HG03139 (cell line): ENCODE measurements at regions not wholly inside any gene's neighbourhood (a gene's known extent, or its start where the extent isn't known, plus 50 kb on each side); places are given as distances from the start of the nearest gene placed in this dataset.
"Not testable (repeated sequence)": the region's sequence is repeated elsewhere in the genome, so short reads cannot be mapped to it uniquely, and the experiment has no call there.

ENCODE experiments used
- ATAC-seq: cut with Tn5 transposase; IDR thresholded peaks from one replicate; pipeline ENCODE4 v1.9.1; 2021; ENCODE audit not compliant: unreplicated experiment

DNA sequence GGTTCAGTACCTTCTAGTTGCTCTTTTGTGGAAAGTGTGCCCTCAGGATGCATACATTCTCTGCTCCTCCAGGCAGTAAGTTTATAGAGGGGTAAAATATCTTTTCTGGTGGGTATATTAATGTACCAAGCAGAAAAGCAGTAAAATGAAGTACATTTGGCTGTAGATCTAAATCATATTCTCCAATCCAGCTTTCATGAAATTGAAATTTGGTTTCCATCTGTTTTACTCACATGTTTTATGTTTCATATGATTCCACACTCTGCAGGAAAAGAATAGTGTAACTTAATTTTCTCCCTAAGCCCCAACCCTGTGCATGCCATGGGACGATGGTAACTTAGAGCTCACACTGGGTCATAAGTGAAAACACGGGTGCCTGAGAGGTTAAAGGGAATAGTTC, 172.3 kb downstream of the AKAIN1 start:
- no peak for ATAC-seq

DNA sequence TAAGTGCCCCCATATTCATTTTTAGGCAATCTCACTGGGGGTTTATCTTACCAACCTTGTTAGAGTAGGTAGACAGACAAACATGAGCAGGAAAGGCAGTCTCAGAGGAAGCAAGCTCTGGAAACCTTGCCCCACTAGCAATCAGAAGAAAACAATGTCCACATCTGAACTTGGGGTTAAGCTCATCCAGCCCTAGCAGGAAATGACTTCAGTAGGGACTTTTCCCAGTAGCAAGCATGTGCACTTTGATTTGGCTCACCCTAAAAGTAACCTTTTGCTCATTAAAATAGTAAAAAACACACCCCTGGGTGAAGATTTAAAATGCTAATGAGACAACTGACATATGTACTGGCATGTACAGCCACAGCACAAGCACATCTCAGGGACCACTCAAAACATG, 175.5 kb downstream of the AKAIN1 start:
- ATAC-seq: no peak

DNA sequence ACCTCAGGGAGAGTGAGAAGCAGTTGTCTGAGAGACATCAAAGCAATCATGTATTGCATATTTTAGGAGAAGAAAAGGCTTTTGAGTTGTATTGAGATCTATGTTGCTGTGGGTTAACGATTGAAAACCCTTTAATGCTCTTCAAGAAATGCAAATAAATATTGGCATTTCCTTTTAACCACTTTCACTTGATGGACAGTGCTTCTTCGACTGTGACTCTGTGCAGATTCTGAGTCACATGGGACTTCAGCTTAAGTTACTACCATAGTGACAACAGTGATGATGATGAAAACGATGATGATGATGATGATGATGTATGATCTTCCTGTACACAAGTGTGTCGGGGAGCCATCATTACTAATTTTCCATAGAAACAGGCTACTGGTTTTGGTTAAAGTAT, 181.8 kb downstream of the AKAIN1 start:
- no peak for ATAC-seq

DNA sequence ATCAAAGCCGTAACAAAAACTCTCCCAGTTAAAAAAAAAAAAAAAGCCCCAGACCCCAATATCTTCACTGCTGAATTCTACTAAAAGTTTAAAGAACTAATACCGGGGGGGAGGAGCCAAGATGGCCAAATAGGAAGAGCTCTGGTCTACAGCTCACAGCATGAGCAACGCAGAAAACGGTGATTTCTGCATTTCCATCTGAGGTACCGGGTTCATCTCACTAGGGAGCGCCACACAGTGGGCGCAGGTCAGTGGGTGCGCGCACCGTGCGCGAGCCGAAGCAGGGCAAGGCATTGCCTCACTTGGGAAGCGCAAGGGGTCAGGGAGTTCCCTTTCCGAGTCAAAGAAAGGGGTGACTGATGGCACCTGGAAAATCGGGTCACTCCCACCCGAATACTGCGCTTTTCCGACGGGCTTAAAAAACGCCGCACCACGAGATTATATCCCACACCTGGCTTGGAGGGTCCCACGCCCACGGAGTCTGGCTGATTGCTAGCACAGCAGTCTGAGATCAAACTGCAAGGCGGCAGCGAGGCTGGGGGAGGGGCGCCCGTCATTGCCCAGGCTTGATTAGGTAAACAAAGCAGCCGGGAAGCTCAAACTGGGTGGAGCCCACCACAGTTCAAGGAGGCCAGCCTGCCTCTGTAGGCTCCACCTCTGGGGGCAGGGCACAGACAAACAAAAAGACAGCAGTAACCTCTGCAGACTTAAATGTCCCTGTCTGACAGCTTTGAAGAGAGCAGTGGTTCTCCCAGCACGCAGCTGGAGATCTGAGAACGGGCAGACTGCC, 192.8 kb downstream of the AKAIN1 start:
- not testable (repeated sequence) for ATAC-seq

DNA sequence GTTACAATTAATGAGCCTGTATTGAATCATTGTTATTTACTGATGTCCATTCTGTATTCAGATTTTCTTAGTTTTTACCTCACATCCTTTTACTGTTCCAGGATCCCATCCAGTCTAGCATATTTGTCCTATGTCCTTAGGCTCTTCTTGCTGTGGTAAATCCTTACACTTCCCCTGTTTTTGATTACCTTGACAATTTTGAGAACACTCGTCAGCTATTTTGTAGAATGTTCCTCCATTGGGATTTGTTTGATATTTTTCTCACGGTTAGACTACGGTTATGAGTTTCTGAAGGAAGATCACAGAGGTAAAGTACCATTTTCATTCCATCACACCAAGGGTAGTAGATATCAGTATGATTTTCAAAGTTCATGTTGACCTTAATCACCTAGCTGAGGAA, 202.3 kb downstream of the AKAIN1 start:
- ATAC-seq: no peak

DNA sequence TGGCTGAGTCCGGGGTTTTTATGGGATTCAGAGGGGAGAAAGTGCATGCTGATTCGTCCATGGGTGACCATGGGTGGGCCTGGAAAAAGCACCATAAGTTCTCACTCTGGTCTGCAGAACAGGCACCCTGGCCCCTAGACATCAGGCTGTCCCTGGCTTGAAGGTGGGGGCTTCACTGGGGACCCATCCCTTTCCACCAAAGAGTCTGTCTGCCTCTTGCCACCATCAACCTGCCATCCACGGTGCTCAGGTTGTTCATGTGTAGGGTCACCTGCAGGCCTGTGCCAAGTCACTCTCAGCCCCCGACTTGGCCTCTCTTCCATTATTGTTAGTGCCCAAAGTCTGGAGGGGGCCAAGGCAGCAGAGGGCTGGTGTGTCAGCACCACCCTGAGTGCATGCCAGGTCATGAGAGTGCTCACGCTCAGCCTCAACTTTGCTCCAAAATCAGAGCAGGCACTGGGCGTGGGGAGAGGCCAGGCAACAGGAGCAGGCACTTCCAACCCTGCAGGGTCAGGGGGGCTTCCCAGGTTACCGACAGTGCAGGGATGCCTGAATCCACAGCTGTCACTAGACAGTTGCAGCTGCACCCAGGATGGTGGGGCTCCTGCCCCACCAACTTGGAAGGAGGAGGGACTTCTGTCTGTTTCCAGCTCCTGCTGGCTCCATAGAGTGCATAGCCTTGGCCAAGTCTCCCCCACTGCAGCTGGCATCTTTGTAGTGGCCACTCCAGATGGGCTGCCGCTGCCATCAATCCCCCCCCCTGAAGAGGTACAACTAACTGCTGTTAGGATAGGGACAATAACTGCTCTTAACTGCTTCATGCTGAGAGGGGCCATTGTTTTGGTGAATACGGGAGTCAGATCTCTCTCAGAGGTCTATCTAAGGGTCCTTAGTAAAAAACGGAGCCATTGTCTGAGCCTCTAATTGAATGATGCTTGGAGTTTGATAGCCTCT, 209.3 kb downstream of the AKAIN1 start:
- no peak for ATAC-seq

DNA sequence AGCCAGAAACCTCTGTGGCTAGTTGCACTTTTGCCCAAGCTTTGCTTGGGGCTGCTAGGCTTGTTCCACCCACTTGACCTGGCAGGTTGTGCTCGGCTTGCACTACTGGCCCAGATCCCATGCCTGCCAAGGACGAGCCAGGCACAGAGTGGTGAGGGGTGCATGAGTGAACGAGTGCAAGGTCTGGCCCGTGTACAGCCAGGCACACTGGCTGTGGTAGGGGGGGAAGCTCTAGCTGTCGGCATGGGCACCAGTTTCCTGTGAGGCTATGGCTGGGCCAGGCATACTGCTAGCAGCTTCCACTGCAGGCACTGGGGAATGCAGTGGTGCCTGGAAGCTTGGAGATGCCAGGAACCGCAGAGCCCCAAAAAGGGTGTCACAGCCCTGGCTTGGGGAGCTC, 210.4 kb downstream of the AKAIN1 start:
- no peak for ATAC-seq

DNA sequence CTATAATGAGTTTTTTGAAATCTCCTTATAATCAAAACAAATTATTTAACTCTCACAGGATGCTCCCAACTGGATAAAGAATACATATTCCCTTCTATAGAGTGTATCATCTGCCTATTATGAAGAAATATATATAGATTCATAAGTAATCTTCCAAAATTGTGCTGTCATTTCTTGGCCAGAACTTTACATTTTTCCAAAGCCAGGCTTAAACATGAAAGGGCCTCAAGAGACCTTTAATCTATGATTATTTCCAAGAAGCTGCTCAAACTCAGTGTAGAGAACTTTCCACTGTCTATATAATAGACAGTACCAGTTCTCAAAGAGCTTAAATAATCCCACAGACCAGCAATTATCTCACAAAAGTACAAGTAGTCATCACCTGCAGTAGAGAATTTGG, 211.0 kb downstream of the AKAIN1 start:
- no peak for ATAC-seq

DNA sequence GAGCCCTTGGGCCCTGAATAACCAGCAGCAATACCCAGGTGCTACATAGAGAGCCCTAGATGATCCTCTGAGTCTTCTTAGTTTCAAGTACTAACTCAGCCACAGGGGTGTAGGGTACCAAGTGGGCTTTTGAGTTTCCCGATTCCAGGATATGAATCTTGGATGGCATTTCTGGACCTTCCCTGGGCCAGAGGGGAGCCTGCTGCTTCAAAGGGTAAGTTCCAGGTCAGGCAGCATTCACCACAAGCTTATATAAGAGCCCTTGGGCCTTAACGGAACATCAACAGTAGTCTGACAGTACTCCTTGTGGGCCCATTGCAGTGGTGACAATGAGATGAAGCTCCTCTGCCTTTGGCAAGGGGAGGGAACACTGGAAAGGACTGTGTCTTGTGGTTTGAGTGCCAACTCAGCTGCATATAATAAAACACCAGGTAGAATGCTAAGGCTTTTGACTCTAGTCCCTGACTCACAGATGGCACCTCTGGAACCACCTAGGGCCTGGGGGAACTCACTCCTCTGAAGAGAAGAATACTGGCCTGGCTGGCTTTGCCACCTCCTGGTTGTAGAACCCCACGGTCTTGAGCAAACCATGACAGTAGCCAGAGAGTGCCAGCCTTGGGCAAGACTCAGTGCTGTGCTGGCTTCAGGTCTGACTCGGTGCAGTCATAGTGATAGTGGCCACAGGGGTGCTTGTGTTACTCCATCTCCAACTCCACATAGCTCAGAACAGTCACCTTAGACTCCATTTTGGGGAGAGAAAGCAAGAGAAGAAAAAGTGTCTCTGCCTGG, 235.7 kb downstream of the AKAIN1 start:
- no peak for ATAC-seq

DNA sequence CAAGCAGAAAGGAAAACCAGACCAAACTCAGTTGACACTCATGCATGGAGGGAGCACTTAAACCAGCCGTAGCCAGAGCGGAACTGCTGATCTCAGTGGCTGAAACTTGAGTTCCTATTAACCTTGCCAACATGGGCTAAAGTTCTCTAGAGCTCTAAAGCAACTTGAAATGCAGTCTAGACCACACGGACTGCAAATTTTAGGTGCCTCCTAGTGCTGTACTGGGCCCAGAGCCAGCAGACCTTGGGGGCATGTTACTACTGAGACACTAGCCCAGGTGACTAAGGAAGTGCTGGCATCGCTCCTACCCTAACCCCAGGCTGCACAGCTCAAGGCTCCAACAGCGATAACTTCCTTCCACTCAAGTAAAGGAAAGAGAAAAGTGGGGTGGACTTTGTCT, 236.5 kb downstream of the AKAIN1 start:
- ATAC-seq: no peak

DNA sequence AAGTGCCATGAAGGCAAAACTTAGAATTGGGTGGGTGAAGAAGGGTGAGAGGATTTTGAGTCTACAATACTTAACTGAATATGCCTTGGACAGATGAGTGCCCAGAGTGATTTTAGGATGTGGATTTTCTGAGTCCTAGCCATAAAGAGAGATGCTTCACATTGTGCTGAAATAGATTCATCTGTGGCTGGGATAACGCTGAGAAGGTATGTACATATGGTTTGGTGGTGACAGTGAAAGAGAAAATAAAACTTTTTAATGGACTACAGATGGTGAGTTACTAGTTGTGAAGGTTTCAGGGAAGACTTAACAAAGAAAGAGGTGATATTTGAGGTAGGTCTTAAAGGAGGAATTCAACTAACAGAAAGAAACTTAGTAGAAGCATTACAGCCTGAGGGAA, 265.8 kb downstream of the AKAIN1 start:
- no peak for ATAC-seq

DNA sequence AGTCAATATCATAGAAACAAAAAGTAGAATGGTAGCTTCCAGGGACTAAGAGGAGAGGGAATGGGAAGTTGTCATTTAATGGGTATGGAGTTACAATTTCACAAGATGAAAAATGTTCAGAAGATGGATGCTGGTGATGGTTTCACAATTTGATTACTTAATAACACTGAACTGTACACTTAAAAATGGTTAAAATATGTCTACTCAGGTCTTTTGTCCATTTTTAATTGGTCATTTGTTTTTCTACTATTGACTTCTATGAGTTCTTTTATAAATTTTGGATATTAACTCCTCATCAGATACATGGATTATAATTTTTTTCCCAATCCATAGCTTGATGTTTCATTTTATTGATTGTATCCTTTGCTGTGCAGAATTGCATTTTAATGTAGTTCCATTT, 275.5 kb downstream of the AKAIN1 start:
- no peak for ATAC-seq

DNA sequence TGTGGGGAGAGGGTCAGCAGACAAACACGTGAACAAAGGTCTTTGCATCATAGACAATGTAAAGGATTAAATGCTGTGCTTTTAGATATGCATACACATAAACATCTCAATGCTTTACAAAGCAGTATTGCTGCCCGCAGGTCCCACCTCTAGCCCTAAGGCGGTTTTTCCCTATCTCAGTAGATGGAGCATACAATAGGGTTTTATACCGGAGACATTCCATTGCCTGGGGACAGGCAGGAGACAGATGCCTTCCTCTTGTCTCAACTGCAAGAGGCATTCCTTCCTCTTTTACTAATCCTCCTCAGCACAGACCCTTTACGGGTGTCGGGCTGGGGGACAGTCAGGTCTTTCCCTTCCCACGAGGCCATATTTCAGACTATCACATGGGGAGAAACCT, 279.5 kb downstream of the AKAIN1 start:
- ATAC-seq: not testable (repeated sequence)

DNA sequence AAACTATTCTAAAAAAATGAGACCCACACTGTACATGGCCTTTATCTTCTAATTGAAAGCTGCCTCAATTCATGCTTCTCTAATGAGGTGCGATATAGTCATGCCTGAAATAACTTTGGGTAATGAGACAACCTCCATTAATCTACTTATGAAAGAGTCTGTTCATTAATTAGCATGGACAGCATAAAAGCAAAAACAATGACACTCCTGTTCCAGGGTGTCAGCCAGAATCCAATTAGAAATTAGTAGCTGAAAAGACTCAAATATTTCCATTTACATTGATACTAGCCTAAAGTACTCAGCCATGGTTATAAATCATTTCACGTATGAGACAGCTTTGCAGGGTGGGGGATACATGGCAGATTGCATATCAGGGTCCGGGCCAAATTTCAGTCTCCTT, 288.7 kb downstream of the AKAIN1 start:
- no peak for ATAC-seq

DNA sequence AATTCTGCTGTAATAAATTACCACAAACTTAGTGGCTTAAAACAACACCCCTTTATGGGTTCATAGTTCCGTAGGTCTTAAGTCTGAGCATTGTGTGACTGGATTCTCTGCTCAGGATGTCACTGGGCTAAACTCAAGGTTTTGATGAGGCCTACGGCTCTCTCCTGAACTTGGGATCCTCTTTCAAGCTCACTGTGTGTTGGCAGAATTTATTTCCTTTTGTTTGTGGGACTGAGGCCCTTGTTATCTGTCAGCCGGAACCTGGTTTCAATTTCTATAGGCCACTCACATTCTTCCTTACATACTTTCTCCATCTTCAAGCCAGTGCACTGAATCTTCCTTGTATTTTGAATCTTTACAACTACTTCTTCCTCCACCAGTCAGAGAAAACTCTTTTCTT, 290.2 kb downstream of the AKAIN1 start:
- no peak for ATAC-seq

DNA sequence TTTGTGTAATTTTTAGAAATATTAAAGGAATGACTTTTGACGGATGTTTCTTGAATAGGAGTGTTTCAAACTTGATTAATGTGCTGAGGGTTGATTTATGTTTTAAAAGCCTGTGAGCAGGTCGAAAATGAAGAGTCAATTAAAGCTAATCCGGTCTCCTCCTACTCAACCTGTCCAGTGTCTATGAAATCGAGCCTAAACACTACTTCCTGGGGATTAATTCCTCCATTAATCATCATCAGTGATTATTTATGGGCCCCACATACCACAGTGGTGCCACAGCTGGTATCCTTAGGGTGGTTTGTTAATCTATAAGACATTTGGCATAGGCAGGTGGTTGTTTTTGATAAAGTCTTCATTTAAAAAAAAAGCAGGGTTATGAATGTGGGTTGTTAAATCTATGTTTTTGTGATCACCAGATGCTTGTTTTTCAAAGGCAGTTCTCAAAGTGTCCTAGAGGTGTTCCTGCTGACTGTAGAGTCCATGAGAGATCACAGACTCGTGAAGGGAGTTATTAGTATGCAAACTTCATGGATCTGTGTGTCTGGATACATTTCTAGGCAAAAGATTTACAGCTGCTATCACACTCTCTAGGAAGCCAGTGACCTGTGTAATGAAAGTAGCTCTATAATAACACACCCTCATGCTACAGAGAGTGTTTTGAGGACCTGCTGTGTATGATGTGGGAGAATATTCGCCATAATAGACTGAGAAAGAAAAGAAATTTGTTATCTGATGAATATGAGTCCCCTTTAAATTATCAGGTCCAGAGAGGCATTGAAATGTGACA, 308.6 kb downstream of the AKAIN1 start:
- ATAC-seq: no peak

DNA sequence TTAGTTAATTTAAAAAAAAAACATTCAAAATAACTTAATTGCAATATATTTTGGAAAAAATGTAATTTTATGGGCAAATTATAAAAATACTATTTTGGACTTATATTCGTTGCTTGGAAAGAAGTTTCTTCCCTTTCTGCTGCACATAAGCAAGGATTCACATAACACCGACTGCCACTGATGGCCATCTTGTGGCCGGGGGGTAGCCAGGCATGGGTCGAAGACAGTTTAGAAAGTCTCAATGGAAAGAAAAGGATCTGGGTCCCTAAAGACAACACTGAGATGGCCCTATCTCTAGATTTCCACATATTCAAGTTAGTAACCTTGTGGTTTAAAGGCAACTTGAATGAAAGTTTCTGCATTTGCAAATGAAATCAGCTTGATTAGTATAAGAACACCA, 318.6 kb downstream of the AKAIN1 start:
- no peak for ATAC-seq

DNA sequence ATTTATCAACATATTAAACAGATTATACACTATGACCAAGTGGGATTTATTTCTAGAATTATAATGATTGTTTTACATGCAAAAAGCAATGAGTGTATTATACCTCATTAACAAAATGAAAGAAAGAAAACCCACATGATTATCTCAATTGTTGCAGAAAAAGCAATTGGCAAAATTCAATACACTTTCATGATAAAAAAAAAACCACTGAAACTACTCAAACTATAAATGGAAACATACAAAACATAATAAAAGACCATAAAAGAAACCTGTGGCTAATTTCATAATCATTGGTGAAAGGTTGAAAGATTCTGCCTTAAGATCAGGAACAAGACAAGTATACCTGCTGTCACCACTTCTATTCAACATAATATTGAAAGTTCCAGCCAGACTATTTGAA, 325.9 kb downstream of the AKAIN1 start:
- no peak for ATAC-seq

DNA sequence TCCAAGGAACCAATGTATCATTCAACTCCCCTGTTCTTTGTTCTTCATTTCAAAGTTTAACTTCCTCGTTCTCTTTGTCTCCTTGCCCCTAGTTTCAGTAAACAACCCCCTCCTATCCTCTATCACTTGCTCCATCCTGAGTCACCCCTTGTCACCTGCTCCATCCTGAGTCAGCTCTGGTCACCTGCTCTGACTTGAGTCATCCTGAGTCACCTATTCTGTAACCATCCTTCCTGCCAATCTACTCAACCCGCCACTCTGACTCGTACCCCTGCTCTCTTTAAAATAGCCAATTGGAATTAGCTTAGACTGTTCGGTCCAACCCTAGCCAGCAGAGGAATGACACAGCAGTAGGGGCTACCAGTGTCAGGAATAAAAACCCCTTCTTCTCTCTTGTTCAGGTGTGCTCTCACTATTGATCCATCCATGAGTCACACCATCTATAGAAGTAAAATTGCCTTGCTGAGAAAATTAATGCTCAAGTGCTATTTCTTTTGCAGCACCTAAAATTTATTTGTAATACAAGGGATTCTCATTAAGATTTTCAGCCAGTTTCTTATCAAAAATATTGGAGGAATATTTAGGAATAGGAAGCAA, 326.8 kb downstream of the AKAIN1 start:
- ATAC-seq: no peak

DNA sequence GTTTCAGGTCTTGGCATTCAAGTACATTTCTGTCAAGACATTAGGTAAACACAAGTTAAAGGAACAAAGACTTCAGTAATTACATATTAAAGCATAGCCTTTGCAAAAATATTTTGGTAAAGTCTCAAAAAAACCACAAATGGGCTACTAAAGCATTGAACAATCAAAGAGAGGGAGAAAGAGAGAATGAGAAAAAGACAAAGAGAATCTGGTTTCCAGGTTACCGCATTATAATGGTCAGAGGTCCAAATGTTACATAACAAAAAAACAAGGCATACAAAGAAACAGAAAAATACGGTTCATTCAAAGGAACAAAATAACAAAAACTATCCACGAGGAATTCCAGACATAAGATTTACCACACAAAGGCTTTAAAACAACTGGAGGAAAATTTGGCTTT, 327.9 kb downstream of the AKAIN1 start:
- ATAC-seq: no peak
